ENCODE measurements at regions not wholly inside any gene's neighbourhood (a gene's known extent, or its start where the extent isn't known, plus 50 kb on each side); places are given as distances from the start of the nearest gene placed in this dataset.

GRCh38 chr12:94078736-94079509 is 69.5 kb upstream of the PLXNC1 start (continued):
- no peak for TF ChIP-seq HOMEZ (CRISPR knock-in tag; IDR thresholded peaks at IDR 0.05)
- no peak for TF ChIP-seq ZNF644 (tag; IDR thresholded peaks at IDR 0.05; ENCODE audit: low read depth)
- peak; percentile 32; the same call in 1 of the 2 replicates for TF ChIP-seq SOX6 (IDR thresholded peaks at IDR 0.05)
- TF ChIP-seq E2F3 (CRISPR knock-in tag; IDR thresholded peaks at IDR 0.05): no peak
- no peak for TF ChIP-seq GABPA (tag; conservative IDR thresholded peaks at IDR 0.05; ENCODE audit: low read depth)
- TF ChIP-seq SUPT5H (IDR thresholded peaks at IDR 0.05): no peak
- no peak for TF ChIP-seq MYBL2 (IDR thresholded peaks at IDR 0.05; ENCODE audit: low read depth)
- no peak for TF ChIP-seq MYBL2 (CRISPR knock-in tag; IDR thresholded peaks at IDR 0.05; ENCODE audit: borderline replicate concordance)
- no peak for TF ChIP-seq HDAC1 (IDR thresholded peaks at IDR 0.05)
- TF ChIP-seq ZEB2 (IDR thresholded peaks at IDR 0.05): peak; percentile 56; the same call in 1 of the 2 replicates
- TF ChIP-seq TRIM24 (IDR thresholded peaks at IDR 0.05): 0 out of 4 replicates have a peak, but pooled peaks of 1 of the 2 experiments have one; percentile 22
- peak; percentile 41 for TF ChIP-seq CBFA2T2 (conservative IDR thresholded peaks at IDR 0.05)
- TF ChIP-seq FOS (IDR thresholded peaks at IDR 0.05; ENCODE audit: extremely low read depth, insufficient read length): no peak
- peak; percentile 37; the same call in 1 of the 2 replicates for TF ChIP-seq MAFG (tag; conservative IDR thresholded peaks at IDR 0.05)
- TF ChIP-seq ZNF212 (CRISPR knock-in tag; IDR thresholded peaks at IDR 0.05): no peak
- TF ChIP-seq TCF3 (CRISPR knock-in tag; IDR thresholded peaks at IDR 0.05): peak; percentile 42; the same call in 1 of the 2 replicates
- no peak for TF ChIP-seq ZC3H8 (IDR thresholded peaks at IDR 0.05)
- peak; percentile 41; the same call in 1 of the 2 replicates for TF ChIP-seq NCOR1 (IDR thresholded peaks at IDR 0.05)
- TF ChIP-seq ARHGAP35 (IDR thresholded peaks at IDR 0.05; ENCODE audit: partially characterized antibody): no peak
- no peak for TF ChIP-seq RB1 (IDR thresholded peaks at IDR 0.05; ENCODE audit: low read depth)
- no peak for TF ChIP-seq TBP (optimal IDR thresholded peaks at IDR 0.05; ENCODE audit: low read depth, low read length)
- TF ChIP-seq TCF15 (CRISPR knock-in tag; IDR thresholded peaks at IDR 0.05): no peak
- no peak; the same call in 1 of the 2 replicates for TF ChIP-seq GATA2 (CRISPR knock-in tag; IDR thresholded peaks at IDR 0.05)
- no peak for TF ChIP-seq HDAC6 (IDR thresholded peaks at IDR 0.05; ENCODE audit: low read depth, low read length)
- no peak for TF ChIP-seq PTTG1 (tag; IDR thresholded peaks at IDR 0.05; ENCODE audit: low read depth)
- no peak for TF ChIP-seq KHSRP (IDR thresholded peaks at IDR 0.05)
- TF ChIP-seq MTA1 (IDR thresholded peaks at IDR 0.05; ENCODE audit: borderline replicate concordance): no peak
- TF ChIP-seq ZNF561 (CRISPR knock-in tag; conservative IDR thresholded peaks at IDR 0.05): no peak
- no peak for TF ChIP-seq BDP1 (IDR thresholded peaks at IDR 0.05; ENCODE audit: insufficient read depth, insufficient read length)
- TF ChIP-seq SP1 (CRISPR knock-in tag; IDR thresholded peaks at IDR 0.05): no peak
- no peak for TF ChIP-seq SMAD2 (IDR thresholded peaks at IDR 0.05; ENCODE audit: low read depth, low read length)

Measured in K562 (cell line).